GM21737 (cell line): ENCODE measurements at regions not wholly inside any gene's neighbourhood (a gene's known extent, or its start where the extent isn't known, plus 50 kb on each side); places are given as distances from the start of the nearest gene placed in this dataset.
"Not testable (repeated sequence)": the region's sequence is repeated elsewhere in the genome, so short reads cannot be mapped to it uniquely, and the experiment has no call there.

Experiments
- ATAC-seq: cut with Tn5 transposase; IDR thresholded peaks from one replicate; pipeline ENCODE4 v1.9.1; 2021; ENCODE audit warnings: mild to moderate bottlenecking, moderate library complexity; ENCODE audit not compliant: unreplicated experiment

DNA sequence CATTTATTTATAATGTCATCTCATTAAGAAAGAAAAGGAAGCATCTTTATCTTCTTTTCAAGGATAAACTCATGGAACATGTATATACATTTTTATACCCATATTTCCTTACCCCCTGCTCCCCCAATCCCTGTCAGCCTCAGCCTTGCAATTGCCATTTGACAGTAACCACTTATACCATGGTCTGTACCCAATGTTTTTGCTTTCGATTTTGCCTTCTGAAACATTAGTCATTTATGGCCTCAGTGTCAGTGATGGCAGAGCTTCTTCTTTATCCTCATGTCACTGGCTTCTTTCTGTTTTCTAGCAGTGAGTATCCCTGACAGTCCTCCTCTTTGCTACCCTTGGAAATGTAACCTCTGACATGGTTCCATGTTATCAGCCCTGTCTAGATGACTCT is 228.4 kb downstream of the SPRY1 start:
- ATAC-seq, result no peak

DNA sequence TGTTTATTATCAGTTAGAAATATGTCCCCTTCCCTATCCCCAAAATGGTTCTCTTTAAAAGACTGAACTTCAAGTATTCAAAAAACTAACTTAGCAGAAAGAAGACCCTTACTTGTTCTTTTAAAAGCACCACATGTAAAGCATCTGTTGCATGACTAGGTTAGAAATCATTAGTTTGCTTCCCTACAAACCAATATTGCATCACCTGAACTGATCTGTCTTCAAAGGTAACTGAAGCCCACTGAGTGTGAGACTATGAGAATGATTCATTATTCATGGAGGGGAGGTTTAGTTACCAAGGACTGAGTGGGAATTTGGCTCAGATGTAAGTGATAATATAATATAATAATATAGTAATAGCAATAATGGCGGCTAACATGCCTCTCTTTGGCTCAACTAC is 231.7 kb downstream of the SPRY1 start:
- ATAC-seq, result no peak

DNA sequence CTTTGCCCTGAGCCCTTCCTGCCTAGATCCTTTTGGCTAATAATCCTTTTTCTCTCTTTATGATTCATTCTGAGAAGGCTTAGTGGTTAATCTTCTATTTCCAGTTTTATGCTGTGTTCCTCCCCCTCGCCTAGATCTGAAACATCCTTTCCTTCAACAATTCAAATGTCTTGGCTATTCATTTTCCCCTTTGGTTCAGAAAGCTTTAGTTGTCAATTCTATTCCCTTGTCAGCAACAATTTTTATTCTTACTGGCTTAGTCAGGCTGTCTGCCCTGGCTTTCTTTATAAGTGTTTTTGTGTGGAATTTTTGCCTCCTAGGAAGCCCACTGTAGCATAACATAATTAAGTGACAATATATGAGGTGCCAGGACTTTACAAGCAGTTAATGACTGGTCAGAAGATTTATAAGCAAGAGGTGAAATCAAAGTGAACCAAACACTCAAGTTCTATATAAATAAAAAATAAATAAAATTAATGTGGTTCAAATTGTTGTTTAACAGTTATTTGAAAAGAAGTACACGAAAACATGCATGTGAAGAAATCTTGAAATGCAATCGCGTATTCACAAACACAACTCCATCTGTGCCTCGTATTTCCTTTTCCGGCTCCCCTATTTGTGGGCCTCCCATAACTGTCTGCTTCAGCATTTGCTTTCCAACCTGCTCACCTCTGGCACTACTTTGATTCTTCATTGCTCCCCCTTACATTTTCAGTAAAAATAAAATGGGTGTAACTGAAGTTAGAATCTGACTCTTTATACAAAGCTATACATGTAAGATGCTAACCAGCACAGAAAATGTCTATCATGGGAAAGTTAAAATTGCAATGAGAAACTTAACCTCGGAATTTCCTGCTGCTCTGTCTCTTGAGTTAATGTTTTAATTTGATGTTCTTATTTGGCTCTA is 235.4 kb downstream of the SPRY1 start:
- ATAC-seq, result no peak

DNA sequence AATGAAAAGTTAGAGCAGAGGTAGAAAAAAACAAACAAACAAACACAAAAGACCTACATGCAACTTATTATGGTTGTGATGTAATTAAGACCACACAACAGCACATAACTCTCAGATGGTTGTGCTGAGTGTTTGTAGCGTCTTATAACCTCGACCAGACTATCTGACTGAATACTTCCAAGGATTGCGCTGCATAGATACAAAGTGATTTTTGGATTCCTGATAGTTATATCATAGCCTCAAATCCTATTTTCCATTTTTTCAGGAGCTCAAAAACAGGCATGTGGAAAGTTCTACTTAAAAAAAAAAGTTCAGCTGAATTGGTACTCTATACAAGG is 236.1 kb downstream of the SPRY1 start:
- no peak for ATAC-seq

DNA sequence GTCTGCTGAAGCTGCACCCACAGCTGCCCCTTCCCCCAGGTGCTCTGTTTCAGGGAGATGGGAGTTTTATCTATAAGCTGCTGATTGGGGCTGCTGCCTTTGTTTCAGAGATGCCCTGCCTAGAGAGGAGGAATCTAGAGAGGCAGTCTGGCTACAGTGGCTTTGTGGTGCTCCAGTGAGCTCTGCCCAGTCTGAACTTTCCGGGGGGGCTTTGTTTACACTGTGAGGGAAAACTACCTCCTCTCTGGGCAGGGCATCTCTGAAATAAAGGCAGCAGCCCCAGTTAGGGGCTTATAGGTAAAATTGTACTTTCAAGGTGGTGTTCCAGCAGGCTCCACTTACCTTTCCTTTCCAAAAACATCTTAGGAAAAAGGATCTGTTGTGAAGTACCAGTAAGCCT is 242.2 kb downstream of the SPRY1 start:
- ATAC-seq, result no peak

DNA sequence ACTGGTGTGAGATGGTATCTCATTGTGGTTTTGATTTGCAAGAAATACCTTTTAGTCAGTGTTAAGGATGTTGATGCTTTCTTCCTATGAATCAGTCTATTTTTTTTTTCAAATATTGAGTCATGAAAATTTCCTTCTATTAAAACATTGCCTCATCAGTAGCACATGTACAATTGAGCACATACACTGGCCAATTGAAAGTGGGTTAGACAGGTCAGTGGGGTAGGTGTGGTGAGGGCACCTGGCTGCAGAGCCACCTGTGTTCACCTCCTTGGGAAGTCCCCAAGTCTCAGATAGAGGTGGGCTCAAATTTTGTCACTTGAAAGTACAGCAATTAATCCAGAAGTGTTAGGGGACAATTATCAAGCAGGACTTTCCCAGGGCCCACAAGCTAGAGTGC is 243.7 kb downstream of the SPRY1 start:
- ATAC-seq, result no peak

DNA sequence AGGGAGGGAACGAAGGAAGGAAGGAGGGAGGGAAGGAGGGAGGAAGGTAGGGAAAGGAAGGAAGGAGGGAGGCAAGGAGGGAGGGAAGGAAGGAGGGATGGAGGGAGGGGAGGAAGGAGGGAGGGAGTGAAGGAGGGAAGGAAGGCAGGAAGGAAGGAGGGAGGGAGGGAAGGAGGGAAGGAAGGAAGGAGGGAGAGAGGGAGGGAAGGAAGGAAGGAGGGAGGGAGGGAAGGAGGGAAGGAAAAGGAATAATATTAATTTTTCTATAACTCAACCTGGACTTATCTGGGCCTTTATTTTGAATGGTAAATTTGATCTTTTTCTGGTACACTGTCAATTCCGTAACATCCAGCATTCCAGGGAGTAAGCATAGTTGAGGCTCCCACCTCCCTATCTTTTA is 244.2 kb downstream of the SPRY1 start:
- ATAC-seq, result no peak

DNA sequence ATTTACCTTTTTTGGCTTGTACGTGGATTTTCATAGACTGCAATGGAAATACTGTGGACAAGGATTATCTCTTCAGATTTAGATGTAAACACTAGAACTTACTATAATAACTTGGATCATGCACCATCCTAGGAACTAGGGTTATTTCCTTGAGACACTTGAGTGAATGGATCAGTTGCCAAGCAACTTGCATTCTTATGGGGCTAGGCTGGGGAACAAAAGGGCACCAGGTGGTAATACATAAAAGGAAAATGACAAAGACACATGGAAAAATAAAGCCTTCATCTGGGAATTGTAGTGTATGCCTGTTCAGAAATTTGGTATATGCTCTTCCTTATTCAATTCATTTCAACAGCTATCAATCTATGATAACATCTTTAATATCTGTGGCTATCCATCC is 247.1 kb downstream of the SPRY1 start:
- no peak for ATAC-seq

DNA sequence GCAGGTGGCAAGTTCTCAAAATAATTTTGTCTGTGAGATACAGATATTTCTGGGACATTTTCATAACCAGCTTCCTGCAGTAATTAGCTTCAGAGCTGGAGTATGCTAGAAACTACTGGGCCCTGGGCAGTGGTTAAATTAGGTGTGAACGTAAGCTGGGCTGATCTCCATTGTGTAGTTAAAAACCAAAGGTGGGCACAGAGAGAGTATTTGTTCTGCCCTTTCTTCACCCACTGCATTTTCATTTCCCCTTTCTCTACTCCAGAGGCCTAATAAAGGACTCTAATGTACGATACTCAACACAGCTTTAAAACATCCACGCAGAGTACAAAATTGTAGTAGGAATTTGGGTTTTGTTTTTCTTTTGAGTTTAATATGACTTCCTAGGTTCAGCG is 252.7 kb downstream of the SPRY1 start:
- ATAC-seq, result peak; percentile 82

DNA sequence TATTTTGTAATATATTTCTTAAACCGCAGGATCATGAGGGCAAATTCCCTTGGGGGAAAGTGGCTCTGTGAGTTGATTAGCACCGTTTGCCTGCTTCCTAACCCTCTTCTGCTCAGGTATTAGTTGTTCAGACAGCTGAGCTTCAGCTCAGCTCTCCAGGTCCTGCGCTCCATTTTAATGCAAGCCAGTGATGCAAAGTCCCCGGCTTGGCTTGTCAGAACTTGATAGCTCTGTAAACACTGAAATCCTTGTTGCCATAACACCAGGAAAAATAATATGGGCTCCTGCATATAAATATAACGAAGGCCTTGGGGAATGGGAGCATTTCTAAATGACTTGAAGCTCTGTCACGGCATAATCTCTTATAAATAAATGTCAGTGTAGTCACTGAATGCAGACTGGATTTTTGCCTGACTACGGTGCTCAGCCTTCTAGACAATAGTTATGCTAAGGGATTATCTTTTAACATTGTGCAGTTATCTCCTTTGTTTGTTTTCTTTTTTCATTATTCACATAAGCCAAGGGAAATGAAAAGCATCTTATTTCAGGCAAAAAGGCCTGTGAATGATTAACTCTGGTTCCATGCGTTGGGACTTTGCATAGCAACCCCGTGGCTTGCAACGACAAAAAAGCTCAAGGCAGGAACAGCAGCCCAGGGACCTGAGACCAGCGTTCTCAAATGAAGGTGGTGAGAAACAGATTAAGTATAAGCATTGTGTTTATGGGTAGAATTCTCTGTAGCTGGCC is 253.2 kb downstream of the SPRY1 start:
- peak; percentile 46 for ATAC-seq

DNA sequence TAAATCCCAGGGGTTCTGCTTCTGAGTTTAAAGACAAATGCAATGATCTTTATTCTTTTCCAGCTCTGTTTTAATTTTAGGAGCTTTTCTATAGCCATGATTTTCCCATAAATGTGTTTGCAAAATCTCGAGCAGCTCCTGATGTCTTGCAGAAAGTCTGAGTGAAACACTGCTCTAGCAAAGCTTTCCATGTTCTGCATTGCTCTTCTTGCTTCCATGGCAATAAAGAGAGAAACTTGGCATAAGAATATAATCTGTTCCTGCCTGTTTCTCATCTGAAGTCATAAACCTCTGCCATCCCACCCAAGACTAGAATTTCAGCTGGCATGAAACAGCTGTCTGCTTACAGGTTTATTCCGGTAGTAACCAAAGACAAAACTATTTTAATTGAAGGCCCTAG is 254.5 kb downstream of the SPRY1 start:
- no peak for ATAC-seq

DNA sequence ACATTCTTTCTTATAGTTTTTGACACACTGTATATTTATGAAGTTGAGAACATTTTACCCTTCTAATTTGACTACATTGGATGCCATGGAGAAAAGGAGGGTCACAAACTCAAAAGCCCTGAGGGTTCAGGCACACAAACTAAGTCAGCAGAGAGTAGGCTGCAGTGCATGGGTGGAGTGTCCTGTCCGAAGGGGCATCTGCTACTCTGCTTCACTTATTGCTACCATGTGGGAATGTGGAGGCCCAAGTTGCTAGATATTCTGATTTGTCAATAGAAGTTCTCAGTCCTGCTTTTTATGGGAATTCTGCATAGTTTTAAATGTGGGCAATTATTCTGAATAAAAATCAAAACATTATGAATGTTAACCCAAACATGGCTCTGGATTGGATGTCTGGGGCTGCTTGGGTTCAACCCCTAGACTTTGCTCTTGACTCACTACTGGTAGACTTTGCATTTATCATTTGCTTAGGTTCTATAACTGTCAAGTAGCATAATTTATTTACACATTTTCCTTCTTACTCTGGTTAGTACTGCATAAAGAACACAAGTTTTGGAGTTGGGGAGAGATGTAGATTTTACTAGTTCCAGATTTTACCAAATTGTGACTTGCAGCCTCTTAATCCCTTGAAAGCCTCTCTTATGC is 255.1 kb downstream of the SPRY1 start:
- no peak for ATAC-seq

DNA sequence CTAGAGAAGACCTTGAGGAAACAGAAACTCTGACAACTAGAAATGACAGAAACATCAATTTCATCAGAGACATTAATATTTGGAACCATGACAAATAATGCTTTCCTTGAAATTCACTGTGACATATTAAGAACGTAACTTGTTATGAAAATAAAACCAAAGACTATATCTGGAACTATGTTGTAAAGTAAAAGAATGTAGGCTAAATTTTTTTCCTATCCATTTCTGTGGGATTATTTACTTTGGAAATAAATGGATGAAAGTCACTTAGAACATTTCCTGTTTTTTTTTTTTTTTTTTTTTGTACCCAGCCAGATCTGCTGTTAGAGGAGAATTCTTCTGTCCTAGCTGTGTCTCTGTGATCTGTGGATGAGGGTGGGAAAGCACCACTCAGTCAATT is 255.9 kb downstream of the SPRY1 start:
- no peak for ATAC-seq

DNA sequence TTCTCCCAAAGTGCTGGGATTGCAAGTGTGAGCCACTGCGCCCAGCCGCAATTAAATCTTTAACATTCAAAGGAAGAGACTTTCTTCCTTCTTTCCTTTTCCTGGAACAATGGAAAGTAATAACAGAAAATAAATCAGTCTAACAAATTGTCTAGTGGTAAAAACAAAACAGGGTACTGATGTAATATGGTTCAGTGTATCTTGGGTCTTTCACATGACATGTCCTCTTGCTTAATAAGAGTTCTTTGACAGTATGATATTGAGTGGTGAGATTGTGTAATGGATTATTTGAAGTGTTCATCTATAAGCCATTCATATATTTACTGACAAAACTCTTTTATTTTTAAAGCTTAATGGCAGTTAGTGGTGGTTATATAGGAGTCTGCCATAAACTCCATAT is 256.6 kb downstream of the SPRY1 start:
- no peak for ATAC-seq

DNA sequence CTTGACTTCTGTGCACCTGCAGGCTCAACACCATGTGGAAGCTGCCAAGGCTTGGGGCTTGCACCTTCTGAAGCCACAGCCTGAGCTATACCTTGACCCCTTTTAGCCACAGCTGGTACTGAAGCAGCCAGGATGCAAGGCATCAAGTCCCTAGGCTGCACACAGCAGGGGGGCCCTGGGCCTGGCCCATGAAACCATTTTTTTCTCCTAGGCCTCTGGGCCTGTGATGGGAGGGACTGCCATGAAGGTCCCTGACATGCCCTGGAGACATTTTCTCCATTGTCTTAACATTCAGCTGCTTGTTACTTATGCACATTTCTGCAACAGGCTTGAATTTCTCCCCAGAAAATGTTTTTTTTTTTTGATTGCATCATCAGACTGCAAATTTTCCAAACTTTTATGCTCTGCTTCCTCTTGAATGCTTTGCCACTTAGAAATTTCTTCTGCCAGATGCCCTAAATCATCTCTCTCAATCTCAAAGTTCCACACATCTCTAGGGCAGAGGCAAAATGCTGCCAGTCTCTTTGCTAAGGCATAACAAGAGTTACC is 260.2 kb downstream of the SPRY1 start:
- ATAC-seq, result not testable (repeated sequence)

DNA sequence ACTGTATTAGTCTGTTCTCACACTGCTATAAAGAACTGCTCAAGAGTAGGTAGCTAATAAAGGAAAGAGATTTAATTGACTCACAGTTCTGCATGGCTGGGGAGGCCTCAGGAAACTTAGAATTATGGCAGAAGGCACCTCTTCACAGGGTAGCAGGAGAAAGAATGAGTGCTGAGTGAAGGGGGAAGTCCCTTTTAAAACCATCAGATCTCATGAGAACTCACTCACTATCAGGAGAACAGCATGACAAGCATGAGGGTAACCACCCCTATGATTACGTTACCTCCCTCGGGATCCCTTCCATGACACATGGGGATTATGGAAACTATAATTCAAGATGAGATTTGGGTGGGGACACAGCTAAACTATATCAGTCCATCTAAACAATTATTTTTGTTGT is 261.0 kb downstream of the SPRY1 start:
- not testable (repeated sequence) for ATAC-seq

DNA sequence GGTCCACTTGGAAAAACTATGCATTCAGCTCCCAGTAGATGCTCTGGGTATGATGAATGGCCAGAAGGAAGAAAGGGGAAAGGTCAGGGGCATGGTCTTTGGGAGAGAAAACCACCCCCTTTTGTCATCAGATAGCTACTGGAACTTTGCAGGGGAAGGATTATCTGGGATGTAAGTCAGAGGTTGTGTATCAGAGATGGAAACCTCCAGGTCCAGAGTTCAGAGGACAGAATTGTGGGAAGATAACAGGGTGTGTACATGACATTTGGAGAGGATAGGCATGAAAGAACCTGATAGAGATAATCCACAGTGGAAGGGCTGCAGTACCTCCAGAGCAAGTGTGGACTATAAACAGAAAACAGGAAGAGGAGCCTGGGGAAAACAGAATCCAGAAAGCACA is 262.7 kb downstream of the SPRY1 start:
- no peak for ATAC-seq

DNA sequence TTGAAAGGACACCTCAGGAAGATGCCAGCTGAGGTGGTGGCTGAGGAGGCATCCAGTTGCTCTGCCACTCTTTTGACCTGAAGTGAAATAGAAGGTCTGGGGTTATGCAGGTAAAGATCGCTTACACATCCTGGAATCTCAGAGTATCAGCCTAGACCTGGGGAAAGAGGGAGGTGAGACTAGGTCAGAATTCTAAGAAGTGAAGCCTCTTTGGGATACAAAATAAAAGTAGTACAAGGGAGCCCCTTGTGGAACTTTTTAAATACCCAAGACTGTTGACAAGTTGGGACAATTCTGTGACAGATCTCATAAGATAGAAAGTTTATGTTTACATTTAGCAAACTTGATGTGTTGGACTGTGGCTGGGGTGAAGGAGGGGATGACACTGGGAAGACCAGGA is 263.1 kb downstream of the SPRY1 start:
- ATAC-seq, result no peak

DNA sequence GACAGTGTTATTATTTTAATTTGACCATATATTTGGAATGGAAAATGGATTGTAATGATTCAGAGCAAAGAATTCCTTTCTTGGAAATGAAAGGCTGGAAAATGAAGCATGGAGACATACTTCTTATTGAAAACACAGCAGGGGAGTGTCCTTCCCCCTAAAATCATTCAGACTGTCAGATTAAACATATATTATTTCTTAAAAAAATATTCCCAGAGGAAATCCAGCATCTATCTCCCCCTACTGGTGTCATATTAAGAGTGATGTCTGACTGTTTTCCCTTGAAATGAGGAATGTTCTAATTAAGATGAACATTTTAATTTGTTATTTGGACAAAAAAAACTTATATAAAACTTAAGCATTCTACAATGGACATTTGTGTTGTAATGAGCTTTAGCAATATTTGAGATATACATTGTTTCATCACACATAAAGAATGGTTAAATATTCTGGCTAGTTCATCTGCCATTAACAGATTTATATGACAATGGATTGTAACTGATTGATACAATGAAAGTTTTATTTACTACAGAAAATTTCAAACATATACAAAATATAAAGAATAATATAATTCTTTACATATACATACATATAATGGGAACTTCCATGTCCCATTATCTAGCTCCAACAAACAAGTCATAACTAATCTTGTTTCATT is 264.6 kb downstream of the SPRY1 start:
- no peak for ATAC-seq

DNA sequence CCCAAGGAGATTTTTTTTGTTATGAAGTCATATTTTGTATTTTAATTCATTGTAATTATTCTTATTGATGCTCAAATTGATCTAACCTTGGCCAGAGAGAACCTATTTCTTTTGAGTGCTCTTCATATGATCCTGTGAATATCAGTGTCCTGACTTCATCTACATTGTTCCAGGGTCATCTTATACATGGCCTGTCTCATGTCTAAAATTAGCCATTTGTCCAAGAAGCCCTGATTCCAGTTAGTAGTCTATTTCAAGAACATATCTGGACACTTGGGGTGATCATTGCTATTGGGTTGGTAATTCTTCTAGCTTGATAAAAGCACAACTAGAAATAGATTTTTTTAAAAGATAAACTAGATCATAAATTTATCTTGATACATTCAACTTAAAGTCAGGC is 266.2 kb downstream of the SPRY1 start:
- no peak for ATAC-seq

DNA sequence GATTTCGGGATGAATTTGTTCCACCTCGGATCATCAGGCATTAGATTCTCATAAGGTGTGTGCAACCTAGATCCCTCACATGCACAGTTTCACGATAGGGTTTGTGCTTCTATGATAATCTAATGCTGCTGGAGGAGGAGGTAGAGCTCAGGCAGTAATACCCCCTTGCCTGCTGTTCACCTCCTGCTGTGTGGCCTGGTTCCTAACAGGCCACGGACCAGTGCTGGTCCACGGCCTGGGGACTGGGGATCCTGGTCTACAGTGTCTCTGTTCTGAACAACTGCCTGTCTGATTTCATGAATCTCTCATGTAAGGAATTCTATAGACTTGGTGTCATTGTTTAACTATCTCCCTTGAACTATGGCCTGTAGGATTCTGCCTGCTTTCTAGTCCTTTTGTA is 269.9 kb downstream of the SPRY1 start:
- ATAC-seq, result no peak
